Progenitor cell of endocrine pancreas (in vitro differentiated cells): ENCODE measurements at regions not wholly inside any gene's neighbourhood (a gene's known extent, or its start where the extent isn't known, plus 50 kb on each side); places are given as distances from the start of the nearest gene placed in this dataset.

ENCODE experiments used
- DNase-seq: peaks from one replicate; pipeline ENCODE4 v3.0.0; 2021; ENCODE audit warnings: low spot score; ENCODE audit not compliant: unreplicated experiment
- H3K27ac Mint-ChIP-seq: 2 replicates; pipeline ENCODE4 v1.8.0; 2021; ENCODE audit warnings: mild to moderate bottlenecking, moderate library complexity, mixed read lengths
- H3K27me3 Mint-ChIP-seq: 2 replicates; pipeline ENCODE4 v1.8.0; 2021; ENCODE audit warnings: mixed read lengths
- H3K36me3 Mint-ChIP-seq: 2 replicates; pipeline ENCODE4 v1.8.0; 2022; ENCODE audit warnings: mixed read lengths; ENCODE audit not compliant: insufficient read depth
- H3K4me1 Mint-ChIP-seq: 2 replicates; pipeline ENCODE4 v1.8.0; 2021; ENCODE audit warnings: low read depth, mixed read lengths
- H3K4me3 Mint-ChIP-seq: 2 replicates; pipeline ENCODE4 v1.8.0; 2021; ENCODE audit warnings: low read depth, mild to moderate bottlenecking, moderate library complexity, mixed read lengths
- H3K9me3 Mint-ChIP-seq: 2 replicates; pipeline ENCODE4 v1.8.0; 2021; ENCODE audit warnings: low read depth, mixed read lengths
- TF ChIP-seq, protein P1 (sequence below): fragments of 200-600 bp; sonication (generic); IDR thresholded peaks from one replicate; pipeline ENCODE4 v1.5.0; 2021; ENCODE audit warnings: antibody characterized with exemption, mild to moderate bottlenecking; ENCODE audit not compliant: unreplicated experiment

DNA sequence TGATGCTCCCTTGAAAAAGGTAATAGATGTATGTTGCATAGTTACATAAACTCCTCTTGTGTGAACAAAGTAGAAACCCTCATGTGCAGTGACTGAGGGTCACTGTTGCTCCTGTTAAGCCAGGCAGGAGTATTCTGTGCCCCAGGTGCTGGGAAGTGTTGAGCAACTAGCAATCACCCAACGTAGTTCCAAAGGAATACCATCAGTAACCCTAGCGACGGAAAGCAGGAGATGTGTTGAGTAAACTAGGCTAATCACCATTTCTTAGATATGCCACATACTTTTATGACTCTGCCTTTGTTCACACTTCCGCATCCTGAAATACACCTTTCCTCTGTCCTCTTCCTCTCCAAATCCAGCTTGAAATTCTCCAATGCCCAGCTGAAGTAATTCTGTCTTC lies 50.9 kb upstream of the TAB3 start:
- TF ChIP-seq, protein P1, sequence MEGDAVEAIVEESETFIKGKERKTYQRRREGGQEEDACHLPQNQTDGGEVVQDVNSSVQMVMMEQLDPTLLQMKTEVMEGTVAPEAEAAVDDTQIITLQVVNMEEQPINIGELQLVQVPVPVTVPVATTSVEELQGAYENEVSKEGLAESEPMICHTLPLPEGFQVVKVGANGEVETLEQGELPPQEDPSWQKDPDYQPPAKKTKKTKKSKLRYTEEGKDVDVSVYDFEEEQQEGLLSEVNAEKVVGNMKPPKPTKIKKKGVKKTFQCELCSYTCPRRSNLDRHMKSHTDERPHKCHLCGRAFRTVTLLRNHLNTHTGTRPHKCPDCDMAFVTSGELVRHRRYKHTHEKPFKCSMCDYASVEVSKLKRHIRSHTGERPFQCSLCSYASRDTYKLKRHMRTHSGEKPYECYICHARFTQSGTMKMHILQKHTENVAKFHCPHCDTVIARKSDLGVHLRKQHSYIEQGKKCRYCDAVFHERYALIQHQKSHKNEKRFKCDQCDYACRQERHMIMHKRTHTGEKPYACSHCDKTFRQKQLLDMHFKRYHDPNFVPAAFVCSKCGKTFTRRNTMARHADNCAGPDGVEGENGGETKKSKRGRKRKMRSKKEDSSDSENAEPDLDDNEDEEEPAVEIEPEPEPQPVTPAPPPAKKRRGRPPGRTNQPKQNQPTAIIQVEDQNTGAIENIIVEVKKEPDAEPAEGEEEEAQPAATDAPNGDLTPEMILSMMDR: no peak
- peaks cover 31% of the 10 kb centered on the region for H3K9me3 Mint-ChIP-seq
- no peaks in the 10 kb centered on the region for H3K36me3 Mint-ChIP-seq
- H3K27me3 Mint-ChIP-seq: no peaks in the 10 kb centered on the region
- no peak overlapping the region for H3K4me3 Mint-ChIP-seq
- no peak for DNase-seq
- no peak overlapping the region for H3K27ac Mint-ChIP-seq
- peaks cover 4% of the 10 kb centered on the region for H3K4me1 Mint-ChIP-seq
